Neural cell (in vitro differentiated cells): ENCODE measurements at regions not wholly inside any gene's neighbourhood (a gene's known extent, or its start where the extent isn't known, plus 50 kb on each side); places are given as distances from the start of the nearest gene placed in this dataset.

Experiments
- H2AFZ ChIP-seq: fragments of 200-600, 300-800 bp; sonication (generic), shearing (Covaris generic); 2 replicates; pipeline ENCODE4 v1.6.0; 2014; ENCODE audit warnings: low read depth, mild to moderate bottlenecking, antibody characterized with exemption, low read length, moderate library complexity
- H3F3A ChIP-seq: fragments of 200-600 bp; shearing (Covaris generic); 2 replicates; pipeline ENCODE4 v1.6.1; 2016; ENCODE audit warnings: mild to moderate bottlenecking, moderate library complexity, mixed read lengths, antibody characterized with exemption, low read length; ENCODE audit not compliant: insufficient read depth, poor library complexity, severe bottlenecking
- H3K27ac ChIP-seq: fragments of 200-600, 300-800 bp; sonication (generic), shearing (Covaris generic); 2 replicates; pipeline ENCODE4 v1.5.1; 2014; ENCODE audit warnings: mild to moderate bottlenecking, low read length, moderate library complexity
- H3K27me3 ChIP-seq: fragments of 300-800, 200-600 bp; sonication (generic), shearing (Covaris generic); 2 replicates; pipeline ENCODE4 v1.6.0; 2014; ENCODE audit warnings: mild to moderate bottlenecking, low read depth, low read length, moderate library complexity; ENCODE audit not compliant: insufficient read depth
- H3K36me3 ChIP-seq: fragments of 300-800, 200-600 bp; sonication (generic), shearing (Covaris generic); 2 replicates; pipeline ENCODE4 v1.5.1; 2014; ENCODE audit warnings: mild to moderate bottlenecking, antibody characterized with exemption, low read length, moderate library complexity; ENCODE audit not compliant: insufficient read depth
- H3K4me2 ChIP-seq: fragments of 300-800, 200-600 bp; sonication (generic), shearing (Covaris generic); 2 replicates; pipeline ENCODE4 v1.6.0; 2014; ENCODE audit warnings: mild to moderate bottlenecking, low read length
- H3K4me3 ChIP-seq: fragments of 300-800, 200-600 bp; sonication (generic), shearing (Covaris generic); 2 replicates; pipeline ENCODE4 v1.5.1; 2014; ENCODE audit warnings: mild to moderate bottlenecking, low read length, moderate library complexity
- H3K79me2 ChIP-seq: fragments of 200-600 bp; shearing (Covaris generic); replicated peaks from 2 replicates; pipeline ENCODE4 v1.6.0; 2014; ENCODE audit warnings: mild to moderate bottlenecking, low read length, moderate library complexity; ENCODE audit not compliant: insufficient read depth
- H3K9ac ChIP-seq: fragments of 300-800, 200-600 bp; sonication (generic), shearing (Covaris generic); 2 replicates; pipeline ENCODE4 v1.6.1; 2016; ENCODE audit warnings: mild to moderate bottlenecking, low read length, mixed read lengths
- H3K9me2 ChIP-seq: fragments of 200-600 bp; shearing (Covaris generic); 2 replicates; pipeline ENCODE4 v1.6.1; 2016; ENCODE audit warnings: mild to moderate bottlenecking, low read length, mixed read lengths; ENCODE audit not compliant: insufficient read depth
- H3K9me3 ChIP-seq: fragments of 200-600, 300-800 bp; sonication (generic), shearing (Covaris generic); 2 replicates; pipeline ENCODE4 v1.6.1; 2016; ENCODE audit warnings: mild to moderate bottlenecking, mixed run types, low read length, moderate library complexity, mixed read lengths
- H4K20me1 ChIP-seq: fragments of 200-600 bp; shearing (Covaris generic); 2 replicates; pipeline ENCODE4 v1.6.1; 2016; ENCODE audit warnings: mild to moderate bottlenecking, mixed run types; ENCODE audit not compliant: insufficient read depth
- CTCF ChIP-seq: fragments of 450-650 bp; IDR thresholded peaks from 2 replicates; pipeline ENCODE4 v1.5.1; 2014; ENCODE audit warnings: antibody characterized with exemption, mild to moderate bottlenecking, moderate library complexity; ENCODE audit not compliant: poor library complexity, severe bottlenecking
- EP300 ChIP-seq: fragments of 450-650 bp; conservative IDR thresholded peaks from 2 replicates; pipeline ENCODE4 v1.6.1; 2014; ENCODE audit warnings: antibody characterized with exemption, mild to moderate bottlenecking, moderate library complexity; ENCODE audit not compliant: poor library complexity, severe bottlenecking
- EZH2 ChIP-seq: fragments of 200-600, 300-800 bp; shearing (Covaris generic), sonication (generic); IDR thresholded peaks from 2 replicates; pipeline ENCODE4 v1.6.1; 2014; ENCODE audit warnings: antibody characterized with exemption, low read length, borderline replicate concordance, mild to moderate bottlenecking; ENCODE audit not compliant: insufficient read depth, poor library complexity, severe bottlenecking
- MXI1 ChIP-seq: fragments of 450-650 bp; conservative IDR thresholded peaks from 2 replicates; pipeline ENCODE4 v1.6.1; 2014; ENCODE audit warnings: antibody characterized with exemption, mild to moderate bottlenecking; ENCODE audit not compliant: poor library complexity, severe bottlenecking
- POLR2AphosphoS5 ChIP-seq: IDR thresholded peaks from 2 replicates; pipeline ENCODE4 v1.6.1; 2012
- RAD21 ChIP-seq: fragments of 450-650 bp; conservative IDR thresholded peaks from 2 replicates; pipeline ENCODE4 v1.6.1; 2014; ENCODE audit warnings: antibody characterized with exemption, mild to moderate bottlenecking, moderate library complexity
- REST ChIP-seq: IDR thresholded peaks from 2 replicates; pipeline ENCODE4 v1.6.1; 2012; ENCODE audit warnings: borderline replicate concordance
- SMC3 ChIP-seq: fragments of 450-650 bp; conservative IDR thresholded peaks from 2 replicates; pipeline ENCODE4 v1.6.1; 2014; ENCODE audit warnings: antibody characterized with exemption, mild to moderate bottlenecking, moderate library complexity; ENCODE audit not compliant: poor library complexity
- TAF1 ChIP-seq: IDR thresholded peaks from 2 replicates; pipeline ENCODE4 v1.6.1; 2012; ENCODE audit warnings: low read depth

GRCh38 chrY:18919256-18919655, 145.7 kb upstream of the HSFY2 start:
- H2AFZ ChIP-seq, result no peak overlapping the region
- no peaks in the 10 kb centered on the region for H3F3A ChIP-seq
- no peaks in the 10 kb centered on the region for H3K79me2 ChIP-seq

GRCh38 chrY:18912846-18913245, 139.3 kb upstream of the HSFY2 start:
- Histone ChIP-seq H3K27me3 (no peaks in the 10 kb centered on the region), H3K9ac (no peak overlapping the region), H3K27ac (no peak overlapping the region), H3F3A (no peaks in the 10 kb centered on the region), H3K9me2 (no peaks in the 10 kb centered on the region), H3K79me2 (no peaks in the 10 kb centered on the region), H3K4me2 (no peak overlapping the region), H3K36me3 (no peaks in the 10 kb centered on the region), H4K20me1 (no peaks in the 10 kb centered on the region), H3K9me3 (no peaks in the 10 kb centered on the region), H2AFZ (no peak overlapping the region), H3K4me3 (no peak overlapping the region)
- TF ChIP-seq RAD21 (no peak), POLR2AphosphoS5 (no peak), SMC3 (no peak), MXI1 (no peak), TAF1 (no peak), REST (no peak), CTCF (no peak)

More at GRCh38 chrY:18919256-18919655, 145.7 kb upstream of the HSFY2 start:
- H3K27ac ChIP-seq, result no peak overlapping the region
- no peaks in the 10 kb centered on the region for H3K36me3 ChIP-seq
- H3K9me2 ChIP-seq, result no peaks in the 10 kb centered on the region
- TF ChIP-seq POLR2AphosphoS5 (no peak), CTCF (no peak), EP300 (no peak), EZH2 (no peak), REST (no peak), TAF1 (no peak), MXI1 (no peak), SMC3 (no peak), RAD21 (no peak)
- no peaks in the 10 kb centered on the region for H4K20me1 ChIP-seq
- H3K9ac ChIP-seq, result no peak overlapping the region
- H3K9me3 ChIP-seq, result no peaks in the 10 kb centered on the region
- H3K4me2 ChIP-seq, result no peak overlapping the region
- no peak overlapping the region for H3K4me3 ChIP-seq
- no peaks in the 10 kb centered on the region for H3K27me3 ChIP-seq
